HAP-1 (cell line): ENCODE measurements at regions not wholly inside any gene's neighbourhood (a gene's known extent, or its start where the extent isn't known, plus 50 kb on each side); places are given as distances from the start of the nearest gene placed in this dataset.

Experiments
- DNase-seq, 2 experiments: peaks; one replicate each; pipeline ENCODE4 v3.0.0-alpha.2; 2016 to 2020; ENCODE audit warnings: low spot score in 2 of 2
- H3K27me3 ChIP-seq: fragments of 250-450 bp; sonication (Bioruptor Pico); 2 replicates; pipeline ENCODE4 v1.5.1; 2020; ENCODE audit warnings: low read depth, mild to moderate bottlenecking, moderate library complexity
- H3K36me3 ChIP-seq: fragments of 250-450 bp; sonication (Bioruptor Pico); replicated peaks from 2 replicates; pipeline ENCODE4 v1.5.1; 2020; ENCODE audit warnings: mild to moderate bottlenecking
- H3K4me1 ChIP-seq: fragments of 250-450 bp; sonication (Bioruptor Pico); 2 replicates; pipeline ENCODE4 v1.5.1; 2020; ENCODE audit warnings: mild to moderate bottlenecking
- H3K4me3 ChIP-seq: fragments of 250-450 bp; sonication (Bioruptor Pico); 2 replicates; pipeline ENCODE4 v1.5.1; 2020; ENCODE audit warnings: mild to moderate bottlenecking, moderate library complexity
- H3K9me3 ChIP-seq: fragments of 250-450 bp; sonication (Bioruptor Pico); 2 replicates; pipeline ENCODE4 v1.5.1; 2020; ENCODE audit warnings: mild to moderate bottlenecking, moderate library complexity
- in situ Hi-C: fragments of 300-500 bp; cut with MboI; formaldehyde crosslinking; loops from 3 replicates; pipeline ENCODE4 v1.14.3; 2020; ENCODE audit warnings: low sequenced_read_pairs, inconsistent platforms, mixed read lengths

GRCh38 chr2:195407783-195408182 lies 249.2 kb upstream of the SLC39A10 start:
- in situ Hi-C loops = no loop called here

GRCh38 chr2:195406886-195407603 lies 250.0 kb upstream of the SLC39A10 start:
- Histone ChIP-seq H3K36me3 (no peaks in the 10 kb centered on the region), H3K4me1 (no peaks in the 10 kb centered on the region), H3K9me3 (no peaks in the 10 kb centered on the region), H3K4me3 (no peak overlapping the region), H3K27me3 (no peaks in the 10 kb centered on the region)
- no peak for DNase-seq
- in situ Hi-C loops = no loop called here

More at GRCh38 chr2:195407783-195408182, 249.2 kb upstream of the SLC39A10 start:
- DNase-seq = no peak
- no peaks in the 10 kb centered on the region for H3K4me1 ChIP-seq
- no peaks in the 10 kb centered on the region for H3K27me3 ChIP-seq
- no peaks in the 10 kb centered on the region for H3K9me3 ChIP-seq
- H3K4me3 ChIP-seq = no peak overlapping the region
- H3K36me3 ChIP-seq = no peaks in the 10 kb centered on the region

GRCh38 chr2:195404651-195405050 lies 252.4 kb upstream of the SLC39A10 start:
- DNase-seq = no peak
- in situ Hi-C loops = no loop called here
- no peaks in the 10 kb centered on the region for H3K36me3 ChIP-seq

GRCh38 chr2:195396479-195396878 lies 260.5 kb upstream of the SLC39A10 start:
- in situ Hi-C loops = no loop called here

More at GRCh38 chr2:195404651-195405050, 252.4 kb upstream of the SLC39A10 start:
- Histone ChIP-seq H3K4me1 (no peaks in the 10 kb centered on the region), H3K4me3 (no peak overlapping the region), H3K9me3 (no peaks in the 10 kb centered on the region), H3K27me3 (no peaks in the 10 kb centered on the region)

GRCh38 chr2:195395362-195395761 lies 261.7 kb upstream of the SLC39A10 start:
- Histone ChIP-seq H3K9me3 (no peaks in the 10 kb centered on the region), H3K36me3 (no peaks in the 10 kb centered on the region), H3K4me1 (no peaks in the 10 kb centered on the region), H3K4me3 (no peak overlapping the region), H3K27me3 (no peaks in the 10 kb centered on the region)
- in situ Hi-C loops = no loop called here
- DNase-seq = no peak

More at GRCh38 chr2:195396479-195396878, 260.5 kb upstream of the SLC39A10 start:
- no peak for DNase-seq
- H3K4me1 ChIP-seq = no peaks in the 10 kb centered on the region
- no peak overlapping the region for H3K4me3 ChIP-seq
- H3K9me3 ChIP-seq = no peaks in the 10 kb centered on the region
- no peaks in the 10 kb centered on the region for H3K27me3 ChIP-seq
- no peaks in the 10 kb centered on the region for H3K36me3 ChIP-seq

GRCh38 chr2:195392446-195393336 lies 264.3 kb upstream of the SLC39A10 start:
- H3K9me3 ChIP-seq = no peaks in the 10 kb centered on the region
- H3K36me3 ChIP-seq = no peaks in the 10 kb centered on the region
- H3K4me1 ChIP-seq = peaks cover 2% of the 10 kb centered on the region; the same call in 1 of the 2 replicates
- H3K4me3 ChIP-seq = no peak overlapping the region
- no peak for DNase-seq
- H3K27me3 ChIP-seq = no peaks in the 10 kb centered on the region
- in situ Hi-C loops = no loop called here

GRCh38 chr2:195390686-195391321 lies 266.2 kb upstream of the SLC39A10 start:
- H3K27me3 ChIP-seq = no peaks in the 10 kb centered on the region
- H3K9me3 ChIP-seq = no peaks in the 10 kb centered on the region
- no peaks in the 10 kb centered on the region for H3K36me3 ChIP-seq
- peaks cover 2% of the 10 kb centered on the region; the same call in 1 of the 2 replicates for H3K4me1 ChIP-seq
- in situ Hi-C loops = no loop called here
- H3K4me3 ChIP-seq = no peak overlapping the region
- DNase-seq = no peak

GRCh38 chr2:195388028-195388427 lies 269.0 kb upstream of the SLC39A10 start:
- Histone ChIP-seq H3K4me1 (peaks cover 2% of the 10 kb centered on the region; the same call in 1 of the 2 replicates), H3K9me3 (no peaks in the 10 kb centered on the region), H3K4me3 (no peak overlapping the region), H3K27me3 (no peaks in the 10 kb centered on the region), H3K36me3 (no peaks in the 10 kb centered on the region)
- in situ Hi-C loops = no loop called here
- DNase-seq = peak; percentile 20 to 44

GRCh38 chr2:195382186-195382585 lies 274.8 kb upstream of the SLC39A10 start:
- H3K36me3 ChIP-seq = no peaks in the 10 kb centered on the region
- no peaks in the 10 kb centered on the region for H3K9me3 ChIP-seq
- no peak overlapping the region for H3K4me3 ChIP-seq
- no peaks in the 10 kb centered on the region for H3K27me3 ChIP-seq
- in situ Hi-C loops = no loop called here
- no peaks in the 10 kb centered on the region for H3K4me1 ChIP-seq
- DNase-seq = no peak

- Histone ChIP-seq H3K4me3 (no peak overlapping the region), H3K4me1 (no peaks in the 10 kb centered on the region), H3K27me3 (no peaks in the 10 kb centered on the region), H3K36me3 (no peaks in the 10 kb centered on the region), H3K9me3 (no peaks in the 10 kb centered on the region)
- DNase-seq = no peak
- in situ Hi-C loops = no loop called here
These were observed 286.7 kb upstream of the SLC39A10 start for GRCh38 chr2:195370167-195370943.

GRCh38 chr2:195369218-195369587 lies 287.8 kb upstream of the SLC39A10 start:
- no peak overlapping the region for H3K4me3 ChIP-seq
- in situ Hi-C loops = no loop called here
- no peaks in the 10 kb centered on the region for H3K27me3 ChIP-seq

GRCh38 chr2:195368249-195369217 lies 288.5 kb upstream of the SLC39A10 start:
- Histone ChIP-seq H3K4me1 (peaks cover 7% of the 10 kb centered on the region; the same call in 1 of the 2 replicates), H3K36me3 (no peaks in the 10 kb centered on the region), H3K27me3 (no peaks in the 10 kb centered on the region), H3K9me3 (no peaks in the 10 kb centered on the region), H3K4me3 (no peak overlapping the region)
- in situ Hi-C loops = no loop called here
- DNase-seq = no peak

More at GRCh38 chr2:195369218-195369587, 287.8 kb upstream of the SLC39A10 start:
- H3K4me1 ChIP-seq = peaks cover 3% of the 10 kb centered on the region; the same call in 1 of the 2 replicates
- no peak for DNase-seq
- no peaks in the 10 kb centered on the region for H3K9me3 ChIP-seq
- H3K36me3 ChIP-seq = no peaks in the 10 kb centered on the region
